Tibial artery (tissue), 4 donors: ENCODE measurements at regions not wholly inside any gene's neighbourhood (a gene's known extent, or its start where the extent isn't known, plus 50 kb on each side); places are given as distances from the start of the nearest gene placed in this dataset.

ENCODE experiments used
- DNase-seq, 2 donors: peaks; one replicate each; pipeline ENCODE4 v3.0.0-alpha.2; 2019
- H3K27ac ChIP-seq, 2 donors: fragments of 200-600 bp; sonication (generic) in 1 of 2; 1 replicate in 1 of 2; 2 replicates in 1 of 2; pipeline ENCODE4 v1.5.1; 2018 to 2019; ENCODE audit warnings: mild to moderate bottlenecking in 1 of 2
- H3K27me3 ChIP-seq, 2 donors: fragments of 200-600 bp; sonication (generic) in 1 of 2; one replicate each; pipeline versions ENCODE4 v1.5.1 to v1.6.0; 2016 to 2019
- H3K36me3 ChIP-seq, 3 donors: fragments of 200-600 bp; sonication (generic) in 2 of 3; one replicate each; pipeline ENCODE4 v1.5.1; 2016 to 2019; ENCODE audit warnings: mild to moderate bottlenecking in 2 of 3
- H3K4me1 ChIP-seq, 4 donors: fragments of 200-600 bp; sonication (generic) in 2 of 4; 1 replicate in 3 of 4; 2 replicates in 1 of 4; pipeline ENCODE4 v1.5.1; 2016 to 2019
- H3K4me3 ChIP-seq, 2 donors: fragments of 200-600 bp; sonication (generic) in 1 of 2; 1 replicate in 1 of 2; 2 replicates in 1 of 2; pipeline ENCODE4 v1.5.1; 2018 to 2019; ENCODE audit warnings: mild to moderate bottlenecking in 2 of 2
- H3K9me3 ChIP-seq, 3 donors: fragments of 200-600 bp; sonication (generic) in 1 of 3; one replicate each; pipeline ENCODE4 v1.5.1; 2016 to 2019
- intact Hi-C: fragments of 100-400 bp; cut with DNase I; formaldehyde crosslinking; loops from one replicate; pipeline ENCODE4 v1.15.0; 2023; ENCODE audit warnings: low total_unique reads
- TF ChIP-seq, protein P1 (sequence below), 2 experiments: fragments of 200-600 bp in 1 of 2; fragments of 450-650 bp in 1 of 2; IDR thresholded peaks; one replicate each; pipeline ENCODE4 v1.5.1; 2017 to 2019; ENCODE audit warnings: antibody characterized with exemption in 2 of 2, mild to moderate bottlenecking in 1 of 2, moderate library complexity in 1 of 2

DNA sequence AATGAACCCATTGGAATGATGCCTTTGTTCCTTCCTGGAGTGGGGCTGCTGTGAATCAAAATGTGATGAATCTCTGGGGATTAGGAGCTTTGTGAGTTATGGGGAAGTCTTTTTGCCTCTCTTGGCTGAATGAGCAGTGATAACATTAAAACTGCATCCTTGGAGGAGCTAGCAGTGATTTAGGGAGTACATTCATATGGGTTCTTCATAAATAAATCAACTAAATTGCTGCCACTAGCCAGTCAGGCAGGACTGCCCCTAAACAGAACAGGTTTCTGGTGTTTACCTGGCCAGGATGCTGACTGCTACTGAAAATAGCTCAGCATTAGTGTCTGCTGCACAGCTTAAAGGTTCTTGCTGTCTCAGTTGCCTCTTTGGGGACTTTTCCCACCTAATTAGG lies 244.5 kb upstream of the MEX3C start:
- DNase-seq = no peak
- intact Hi-C loops = no loop called here
- TF ChIP-seq, protein P1, sequence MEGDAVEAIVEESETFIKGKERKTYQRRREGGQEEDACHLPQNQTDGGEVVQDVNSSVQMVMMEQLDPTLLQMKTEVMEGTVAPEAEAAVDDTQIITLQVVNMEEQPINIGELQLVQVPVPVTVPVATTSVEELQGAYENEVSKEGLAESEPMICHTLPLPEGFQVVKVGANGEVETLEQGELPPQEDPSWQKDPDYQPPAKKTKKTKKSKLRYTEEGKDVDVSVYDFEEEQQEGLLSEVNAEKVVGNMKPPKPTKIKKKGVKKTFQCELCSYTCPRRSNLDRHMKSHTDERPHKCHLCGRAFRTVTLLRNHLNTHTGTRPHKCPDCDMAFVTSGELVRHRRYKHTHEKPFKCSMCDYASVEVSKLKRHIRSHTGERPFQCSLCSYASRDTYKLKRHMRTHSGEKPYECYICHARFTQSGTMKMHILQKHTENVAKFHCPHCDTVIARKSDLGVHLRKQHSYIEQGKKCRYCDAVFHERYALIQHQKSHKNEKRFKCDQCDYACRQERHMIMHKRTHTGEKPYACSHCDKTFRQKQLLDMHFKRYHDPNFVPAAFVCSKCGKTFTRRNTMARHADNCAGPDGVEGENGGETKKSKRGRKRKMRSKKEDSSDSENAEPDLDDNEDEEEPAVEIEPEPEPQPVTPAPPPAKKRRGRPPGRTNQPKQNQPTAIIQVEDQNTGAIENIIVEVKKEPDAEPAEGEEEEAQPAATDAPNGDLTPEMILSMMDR (IDR thresholded peaks at IDR 0.05) = no peak

DNA sequence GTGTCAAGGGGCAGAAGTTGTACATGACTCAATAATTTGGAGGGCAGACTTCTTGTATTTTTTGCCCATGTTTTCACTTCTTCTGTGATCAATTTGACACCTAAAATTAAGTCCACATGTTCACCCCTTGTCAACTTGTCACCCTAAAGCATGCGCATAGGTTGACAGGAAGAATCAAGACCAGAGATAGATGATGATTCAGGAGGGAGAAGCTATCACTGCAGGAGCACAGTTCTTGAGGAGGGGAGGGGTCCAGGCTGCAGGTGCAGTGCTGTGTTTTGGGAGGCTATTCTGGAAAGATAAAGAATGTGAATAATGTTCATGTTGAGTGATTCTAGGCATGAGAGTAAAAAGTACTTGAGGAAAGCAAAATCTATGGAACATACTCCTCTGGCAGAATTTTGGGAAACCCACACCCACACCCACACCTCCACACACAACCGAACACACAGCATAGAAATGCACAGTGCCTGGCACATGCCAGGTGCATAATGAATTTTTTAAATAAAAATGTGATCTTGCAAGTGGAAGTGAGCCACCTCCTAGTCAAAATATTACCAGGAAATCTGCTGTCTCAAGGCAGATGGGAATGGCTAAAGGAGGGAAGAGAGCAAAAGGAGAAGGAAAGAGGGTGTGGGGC lies 249.2 kb upstream of the MEX3C start:
- TF ChIP-seq, protein P1 (IDR thresholded peaks at IDR 0.05) = no peak
- Histone ChIP-seq H3K36me3 (no peaks in the 10 kb centered on the region), H3K27me3 (no peaks in the 10 kb centered on the region), H3K27ac (no peak overlapping the region), H3K9me3 (no peaks in the 10 kb centered on the region), H3K4me3 (no peak overlapping the region), H3K4me1 (no peaks in the 10 kb centered on the region)
- intact Hi-C loops = no loop called here
- DNase-seq = no peak

More for the DNA sequence above, 244.5 kb upstream of the MEX3C start:
- Histone ChIP-seq H3K9me3 (no peaks in the 10 kb centered on the region), H3K4me3 (no peak overlapping the region), H3K4me1 (no peaks in the 10 kb centered on the region), H3K36me3 (no peaks in the 10 kb centered on the region), H3K27me3 (no peaks in the 10 kb centered on the region), H3K27ac (no peak overlapping the region)

DNA sequence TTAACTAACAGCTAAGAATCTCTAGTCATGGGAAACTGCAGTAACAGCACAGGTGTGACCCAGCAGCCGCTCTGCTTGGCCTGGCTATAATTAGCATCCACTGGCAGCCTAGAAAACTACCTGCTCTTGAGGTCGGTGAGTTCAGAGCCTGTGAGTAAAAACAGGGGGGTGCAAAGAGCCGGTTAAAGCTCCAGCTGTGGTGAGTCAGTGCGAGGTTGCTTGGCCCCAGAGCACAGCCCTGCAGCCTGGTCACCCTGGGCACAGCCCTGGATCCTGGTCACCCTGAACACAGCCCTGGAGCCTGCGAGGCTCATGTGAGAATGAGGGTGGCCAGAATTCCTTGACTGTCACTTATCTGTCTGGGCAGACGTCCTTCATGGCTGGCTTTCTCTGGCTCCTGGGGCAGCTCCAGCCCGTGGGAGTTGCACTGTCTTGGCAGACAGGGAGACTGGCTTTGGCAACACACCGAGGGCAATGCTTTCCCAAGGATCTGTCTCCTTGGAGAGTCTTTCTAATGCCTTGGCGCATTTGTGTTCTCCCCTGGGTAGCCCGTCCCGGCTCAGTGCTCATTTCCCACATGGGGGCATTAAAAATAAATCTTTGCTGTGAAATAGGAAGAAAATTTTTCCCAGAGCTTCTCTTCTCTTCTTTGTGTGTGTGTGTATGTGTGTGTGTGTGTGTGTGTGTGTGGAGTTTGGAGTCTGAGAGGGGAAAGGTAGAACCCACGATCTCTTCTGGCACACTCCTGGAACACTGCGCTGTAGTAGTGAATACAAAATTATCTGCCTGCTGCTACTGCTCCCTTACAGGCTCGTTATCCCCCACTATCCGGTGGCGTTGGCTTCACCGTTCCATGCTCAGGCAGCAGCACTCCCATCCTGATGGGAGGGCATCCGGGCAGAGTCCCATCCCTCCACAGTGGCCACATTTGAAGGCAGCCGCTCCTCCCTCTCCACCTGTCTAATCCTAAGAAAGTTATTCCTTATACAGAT lies 250.2 kb upstream of the MEX3C start:
- intact Hi-C loops = no loop called here
- no peak overlapping the region for H3K27ac ChIP-seq
- no peak for DNase-seq

DNA sequence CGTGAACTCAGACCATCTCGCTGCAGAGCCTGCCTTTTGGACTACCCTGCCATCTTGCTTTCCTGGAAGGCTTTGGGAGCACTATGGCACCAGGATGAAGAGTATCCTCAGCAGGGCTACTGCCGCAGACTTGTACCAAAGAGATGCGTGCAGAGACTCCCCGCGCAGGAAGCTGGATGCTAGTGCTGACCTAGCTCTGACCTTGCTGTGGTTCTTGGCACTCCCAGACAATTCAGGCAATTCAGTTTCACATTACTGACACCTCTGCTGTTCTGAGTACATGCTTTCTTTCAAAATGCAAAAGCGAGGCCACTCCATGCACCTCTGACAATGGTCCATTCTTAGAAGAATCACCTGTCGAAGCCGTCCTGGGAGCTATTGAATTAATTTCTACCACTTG lies 251.5 kb upstream of the MEX3C start:
- Histone ChIP-seq H3K4me3 (no peak overlapping the region), H3K36me3 (no peaks in the 10 kb centered on the region), H3K4me1 (no peaks in the 10 kb centered on the region), H3K27me3 (no peaks in the 10 kb centered on the region), H3K9me3 (no peaks in the 10 kb centered on the region), H3K27ac (no peak overlapping the region)
- no peak for DNase-seq
- intact Hi-C loops = no loop called here
- TF ChIP-seq, protein P1 (IDR thresholded peaks at IDR 0.05) = no peak

More for the DNA sequence above, 250.2 kb upstream of the MEX3C start:
- TF ChIP-seq, protein P1 (IDR thresholded peaks at IDR 0.05) = no peak
- Histone ChIP-seq H3K4me1 (no peaks in the 10 kb centered on the region), H3K36me3 (no peaks in the 10 kb centered on the region), H3K4me3 (no peak overlapping the region), H3K27me3 (no peaks in the 10 kb centered on the region), H3K9me3 (no peaks in the 10 kb centered on the region)

DNA sequence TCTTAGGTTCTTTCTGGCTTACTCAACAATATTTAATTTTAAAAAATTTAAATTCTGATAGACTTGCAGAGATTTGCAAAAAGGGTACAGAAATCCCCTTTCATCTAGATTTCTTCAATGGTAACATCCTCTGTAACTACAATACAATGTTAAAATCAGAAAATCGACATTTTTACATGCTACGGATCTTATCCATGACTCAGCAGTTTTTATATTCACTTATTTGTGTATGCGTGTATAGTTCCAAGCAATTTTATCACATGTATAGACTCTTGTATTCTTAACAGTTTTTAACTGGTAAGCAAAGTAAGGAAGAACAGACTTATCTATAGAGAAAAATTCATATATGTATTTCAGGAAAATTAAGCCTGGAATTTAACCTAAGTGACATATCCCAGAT lies 256.1 kb upstream of the MEX3C start:
- intact Hi-C loops = no loop called here

More for the DNA sequence above, 256.1 kb upstream of the MEX3C start:
- no peak overlapping the region for H3K4me3 ChIP-seq
- no peak for DNase-seq
- no peaks in the 10 kb centered on the region for H3K4me1 ChIP-seq
- no peaks in the 10 kb centered on the region for H3K9me3 ChIP-seq
- H3K27ac ChIP-seq = no peak overlapping the region
- H3K27me3 ChIP-seq = no peaks in the 10 kb centered on the region
- TF ChIP-seq, protein P1 (IDR thresholded peaks at IDR 0.05) = no peak
- H3K36me3 ChIP-seq = no peaks in the 10 kb centered on the region
